ENCODE measurements at regions not wholly inside any gene's neighbourhood (a gene's known extent, or its start where the extent isn't known, plus 50 kb on each side); places are given as distances from the start of the nearest gene placed in this dataset.

GRCh38 chr10:120746001-120746777 is 105.0 kb upstream of the WDR11 start:
- no peak overlapping the region for H3K9ac ChIP-seq (ENCODE audit: insufficient read depth in 1 of 2, low read depth in 2 of 2, low read length in 2 of 2)
- no peak overlapping the region for H3K27ac ChIP-seq (ENCODE audit: extremely low read depth, low read depth, low read length)
- H3K4me1 ChIP-seq (replicated peaks in 1 of 2; ENCODE audit: control insufficient read depth in 2 of 2, insufficient read depth in 2 of 2, low read length in 2 of 2) = no peaks in the 10 kb centered on the region
- H3K4me3 ChIP-seq = no peak overlapping the region
- intact Hi-C loops (cut with micrococcal nuclease) (no loop called here), in situ Hi-C loops (cut with MboI) (no loop called here)
- CTCF ChIA-PET (ENCODE audit: low intra/inter-chr PET ratio) = no interaction called here
- no peaks in the 10 kb centered on the region for H3K9me1 ChIP-seq (ENCODE audit: control insufficient read depth, insufficient read depth, low read length)
- POLR2A ChIA-PET = no interaction called here
- TF ChIP-seq ELF4 (CRISPR knock-in tag; IDR thresholded peaks at IDR 0.05) (no peak), SMAD2 (IDR thresholded peaks at IDR 0.05; ENCODE audit: low read depth, low read length) (no peak), GATA2 (CRISPR knock-in tag; IDR thresholded peaks at IDR 0.05) (no peak), FOXK2 (conservative IDR thresholded peaks at IDR 0.05 in 1 of 2, IDR thresholded peaks at IDR 0.05 in 1 of 2; ENCODE audit: low read depth in 2 of 2) (no peak), SMC3 (conservative IDR thresholded peaks at IDR 0.05; ENCODE audit: insufficient read depth, low read depth, low read length) (no peak), ZNF175 (CRISPR knock-in tag; IDR thresholded peaks at IDR 0.05; ENCODE audit: low read depth) (no peak), SREBF1 (IDR thresholded peaks at IDR 0.05; ENCODE audit: borderline replicate concordance, low read depth, low read length) (no peak), NR2F6 (CRISPR knock-in tag; IDR thresholded peaks at IDR 0.05) (no peak), ZNF280B (CRISPR knock-in tag; IDR thresholded peaks at IDR 0.05) (no peak), LEF1 (IDR thresholded peaks at IDR 0.05) (no peak), SAFB2 (IDR thresholded peaks at IDR 0.05; ENCODE audit: borderline replicate concordance, low read depth, low read length, severe bottlenecking) (no peak), ZNF766 (CRISPR knock-in tag; conservative IDR thresholded peaks at IDR 0.05) (no peak), KAT2B (IDR thresholded peaks at IDR 0.05; ENCODE audit: low read depth, low read length) (no peak), ZNF830 (CRISPR knock-in tag; IDR thresholded peaks at IDR 0.05) (no peak), ZNF695 (CRISPR knock-in tag; IDR thresholded peaks at IDR 0.05) (no peak)
- TF ChIP-seq, protein P1, sequence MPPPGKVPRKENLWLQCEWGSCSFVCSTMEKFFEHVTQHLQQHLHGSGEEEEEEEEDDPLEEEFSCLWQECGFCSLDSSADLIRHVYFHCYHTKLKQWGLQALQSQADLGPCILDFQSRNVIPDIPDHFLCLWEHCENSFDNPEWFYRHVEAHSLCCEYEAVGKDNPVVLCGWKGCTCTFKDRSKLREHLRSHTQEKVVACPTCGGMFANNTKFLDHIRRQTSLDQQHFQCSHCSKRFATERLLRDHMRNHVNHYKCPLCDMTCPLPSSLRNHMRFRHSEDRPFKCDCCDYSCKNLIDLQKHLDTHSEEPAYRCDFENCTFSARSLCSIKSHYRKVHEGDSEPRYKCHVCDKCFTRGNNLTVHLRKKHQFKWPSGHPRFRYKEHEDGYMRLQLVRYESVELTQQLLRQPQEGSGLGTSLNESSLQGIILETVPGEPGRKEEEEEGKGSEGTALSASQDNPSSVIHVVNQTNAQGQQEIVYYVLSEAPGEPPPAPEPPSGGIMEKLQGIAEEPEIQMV (tag; conservative IDR thresholded peaks at IDR 0.05; ENCODE audit: low read depth) = no peak
- FAIRE-seq = no peak
- no peak for ATAC-seq
- no peak for DNase-seq (ENCODE audit: extremely low read depth in 1 of 4, low spot score in 3 of 4)
- no TSS peak for BruUV-seq (replicated peaks)
- no peaks in the 10 kb centered on the region for H3K9me3 ChIP-seq (replicated peaks; ENCODE audit: control insufficient read depth, insufficient read depth, low read depth, low read length)
- H2AFZ ChIP-seq (ENCODE audit: low read depth, low read length) = no peak overlapping the region
- WGBS (ENCODE audit: insufficient coverage, low coverage, missing lambda C conversion rate) = 6% methylated on average over 3 of the region's 4 CpGs
- no peaks in the 10 kb centered on the region for H3K27me3 ChIP-seq (ENCODE audit: control insufficient read depth in 2 of 2, insufficient read depth in 2 of 2, low read length in 2 of 2)
- no peaks in the 10 kb centered on the region for H3K79me2 ChIP-seq (ENCODE audit: control insufficient read depth, insufficient read depth, low read length)
- H3K36me3 ChIP-seq (ENCODE audit: control insufficient read depth, insufficient read depth, low read length) = no peaks in the 10 kb centered on the region
- no peak overlapping the region for H3K4me2 ChIP-seq (ENCODE audit: insufficient read depth, low read length)
- no peaks in the 10 kb centered on the region for H4K20me1 ChIP-seq (replicated peaks; ENCODE audit: control insufficient read depth, insufficient read depth, low read length)
